Panc1 (cell line): ENCODE measurements at regions not wholly inside any gene's neighbourhood (a gene's known extent, or its start where the extent isn't known, plus 50 kb on each side); places are given as distances from the start of the nearest gene placed in this dataset.

ENCODE experiments used
- ATAC-seq: fragments of 200-7000 bp; cut with Tn5 transposase; 2 replicates; pipeline ENCODE4 v1.9.1; 2020; ENCODE audit warnings: mild to moderate bottlenecking, moderate library complexity
- BruUV-seq: library from RNA; stranded (reverse); fragments of 400-500 nt; replicated peaks from 2 replicates; lab custom pipeline; 2021; lab: Mats Ljungman, UMichigan
- CTCF ChIA-PET: fragments of 300-600 bp; sonication (Branson Sonifier 250); formaldehyde crosslinking; loops from one replicate; lab custom pipeline; 2022; ENCODE audit warnings: antibody characterized with exemption; lab: Charles Lee
- POLR2A ChIA-PET: fragments of 300-600 bp; sonication (Branson Sonifier 250); formaldehyde crosslinking; loops from one replicate; lab custom pipeline; 2022; ENCODE audit warnings: antibody characterized with exemption; lab: Charles Lee
- DNase-seq: peaks from one replicate; pipeline ENCODE4 v3.0.0-alpha.2; 2010; ENCODE audit warnings: low read depth, low spot score
- H3K27ac ChIP-seq: 2 replicates; pipeline ENCODE4 v1.5.1; 2011; ENCODE audit warnings: mild to moderate bottlenecking, low read length, inconsistent platforms
- H3K27me3 ChIP-seq: fragments of 200-500 bp; sonication (Bioruptor generic); 2 replicates; pipeline ENCODE4 v1.6.0; 2014; ENCODE audit warnings: low read length, inconsistent platforms; ENCODE audit not compliant: control insufficient read depth, insufficient read depth
- H3K36me3 ChIP-seq: fragments of 200-500 bp; sonication (Bioruptor generic); 2 replicates; pipeline ENCODE4 v1.5.1; 2014; ENCODE audit warnings: inconsistent platforms, mild to moderate bottlenecking, low read length, moderate library complexity; ENCODE audit not compliant: control insufficient read depth, insufficient read depth
- H3K4me1 ChIP-seq: 2 replicates; pipeline ENCODE4 v1.5.1; 2011; ENCODE audit warnings: inconsistent platforms, mild to moderate bottlenecking, low read length, moderate library complexity; ENCODE audit not compliant: control insufficient read depth, insufficient read depth
- H3K4me3 ChIP-seq, 2 experiments: 2 replicates each; pipeline ENCODE4 v1.5.1; 2011 to 2012; ENCODE audit warnings: low read depth in 2 of 2, low read length in 2 of 2, mild to moderate bottlenecking in 2 of 2, inconsistent platforms in 1 of 2, moderate library complexity in 1 of 2
- H3K9me3 ChIP-seq: fragments of 200-500 bp; sonication (Bioruptor generic); 2 replicates; pipeline ENCODE4 v1.5.1; 2014; ENCODE audit warnings: low read depth, mild to moderate bottlenecking, inconsistent platforms, low read length, moderate library complexity; ENCODE audit not compliant: control insufficient read depth, insufficient read depth
- CTCF ChIP-seq: fragments of 450-650 bp; IDR thresholded peaks from 2 replicates; pipeline ENCODE4 v1.5.1; 2017; ENCODE audit warnings: mild to moderate bottlenecking
- POLR2AphosphoS5 ChIP-seq: IDR thresholded peaks from 2 replicates; pipeline ENCODE4 v1.6.1; 2012; ENCODE audit warnings: mild to moderate bottlenecking, low read depth, low read length, moderate library complexity
- REST ChIP-seq, 2 experiments: IDR thresholded peaks; 2 replicates each; pipeline ENCODE4 v1.6.1; 2011 to 2012; ENCODE audit warnings: low read depth in 2 of 2, control low read depth in 1 of 2, low read length in 1 of 2, mild to moderate bottlenecking in 1 of 2, moderate library complexity in 1 of 2; ENCODE audit not compliant: insufficient read depth in 1 of 2
- SIN3A ChIP-seq: IDR thresholded peaks from 2 replicates; pipeline ENCODE4 v1.6.1; 2012; ENCODE audit warnings: low read depth, mild to moderate bottlenecking, low read length, moderate library complexity, borderline replicate concordance; ENCODE audit not compliant: insufficient read depth
- TCF7L2 ChIP-seq: IDR thresholded peaks from 2 replicates; pipeline ENCODE4 v1.6.1; 2011; ENCODE audit warnings: mild to moderate bottlenecking, low read depth, low read length, inconsistent platforms
- in situ Hi-C: cut with HindIII; loops from 2 replicates; pipeline ENCODE4 v1.10.0; 2016; ENCODE audit warnings: low sequenced_read_pairs, low pct_unique_long_range_greater_than_20kb
- intact Hi-C: fragments of 100-400 bp; cut with micrococcal nuclease; formaldehyde crosslinking; loops from one replicate; pipeline ENCODE4 v1.10.0; 2022; ENCODE audit not compliant: unreplicated experiment

- ATAC-seq (no peak), DNase-seq (no peak)
- H3K27me3 ChIP-seq, result no peaks in the 10 kb centered on the region
- no peak overlapping the region for H3K4me3 ChIP-seq
- ChIA-PET POLR2A (no interaction called here), CTCF (no interaction called here)
- H3K4me1 ChIP-seq, result no peaks in the 10 kb centered on the region
- no peak for TF ChIP-seq POLR2AphosphoS5
- no peak for TF ChIP-seq REST (IDR thresholded peaks at IDR 0.05; ENCODE audit: insufficient read depth in 1 of 2, low read depth in 2 of 2, low read length in 1 of 2)
- TF ChIP-seq CTCF, result no peak
- H3K36me3 ChIP-seq, result no peaks in the 10 kb centered on the region
- BruUV-seq, result no TSS peak
- in situ Hi-C loops (no loop called here), intact Hi-C loops (no loop called here)
- H3K27ac ChIP-seq, result no peak overlapping the region
- H3K9me3 ChIP-seq, result no peaks in the 10 kb centered on the region
These were observed 386.6 kb upstream of the NFIA start for GRCh38 chr1:60695716-60696171.

- DNase-seq, result no peak
- no peaks in the 10 kb centered on the region for H3K9me3 ChIP-seq
- no TSS peak for BruUV-seq
- H3K27ac ChIP-seq, result no peak overlapping the region
- TF ChIP-seq POLR2AphosphoS5 (no peak), CTCF (no peak), TCF7L2 (no peak), SIN3A (no peak), REST (IDR thresholded peaks at IDR 0.05; ENCODE audit: insufficient read depth in 1 of 2, low read depth in 2 of 2, low read length in 1 of 2) (no peak)
- POLR2A ChIA-PET, result no interaction called here
- CTCF ChIA-PET, result no interaction called here
- no peaks in the 10 kb centered on the region for H3K4me1 ChIP-seq
- in situ Hi-C loops (no loop called here), intact Hi-C loops (no loop called here)
- no peaks in the 10 kb centered on the region for H3K27me3 ChIP-seq
- H3K4me3 ChIP-seq, result no peak overlapping the region
- ATAC-seq, result no peak
- H3K36me3 ChIP-seq, result no peaks in the 10 kb centered on the region
These were observed 387.4 kb upstream of the NFIA start for GRCh38 chr1:60694980-60695379.
